RKO (cell line): ENCODE measurements at regions not wholly inside any gene's neighbourhood (a gene's known extent, or its start where the extent isn't known, plus 50 kb on each side); places are given as distances from the start of the nearest gene placed in this dataset.

Source experiments
- DNase-seq: peaks from one replicate; pipeline ENCODE4 v3.0.0-alpha.2; 2016; ENCODE audit warnings: low spot score

DNA sequence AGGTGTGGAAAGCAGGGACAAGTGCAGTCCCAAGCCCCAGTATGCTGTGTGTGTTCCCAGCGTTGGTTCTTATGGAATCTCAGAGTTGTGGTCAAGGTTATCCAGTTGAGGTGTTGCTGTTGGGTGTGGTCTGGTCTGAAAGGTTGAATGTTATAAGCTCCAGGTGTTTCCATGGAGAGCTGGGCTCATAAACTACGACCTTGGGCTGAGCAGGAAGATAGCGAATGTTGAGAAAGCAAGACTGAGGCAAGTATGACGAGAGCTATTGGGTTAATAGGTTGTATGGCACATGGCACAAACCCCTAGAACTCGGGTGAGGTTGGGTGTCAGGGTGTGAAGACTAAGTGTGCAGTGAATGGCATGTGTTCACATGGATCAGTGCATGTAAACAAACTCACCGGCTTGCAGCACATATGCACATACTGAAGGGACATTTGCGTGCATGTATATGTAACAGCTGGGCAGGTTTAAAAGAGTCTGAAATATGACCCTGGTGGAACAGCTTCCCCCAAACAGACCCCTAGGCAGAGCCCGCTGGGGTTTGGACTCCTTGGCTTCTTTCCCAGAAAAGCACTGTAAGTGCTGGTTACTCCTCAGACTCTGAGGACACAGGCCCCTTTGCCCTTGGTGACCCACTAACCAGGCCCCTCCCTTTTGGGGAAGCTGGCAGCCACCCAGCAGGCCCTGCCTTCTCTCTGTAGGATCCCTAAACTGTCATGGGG lies 117.5 kb downstream of the NAV1 start:
- DNase-seq: no peak

DNA sequence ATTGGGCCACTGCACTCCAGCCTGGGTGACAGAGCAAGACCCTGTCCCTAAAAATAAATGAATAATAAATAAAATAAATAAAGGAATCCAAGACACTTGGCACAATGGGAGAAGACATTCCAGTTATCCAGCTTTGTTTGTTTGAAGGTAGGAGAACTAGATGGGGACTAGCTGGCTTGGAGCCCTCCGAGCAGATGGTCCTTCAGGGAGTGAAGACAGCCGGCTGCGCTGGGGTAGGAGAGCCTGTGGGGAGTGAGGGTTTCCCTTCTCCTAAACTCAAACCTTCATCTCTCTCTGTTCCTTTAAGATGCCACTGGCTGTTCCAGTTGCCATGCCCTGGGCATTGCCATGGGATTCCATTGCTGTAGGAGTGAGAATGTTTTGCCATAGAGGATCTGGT lies 120.6 kb downstream of the NAV1 start:
- DNase-seq: no peak

GRCh38 chr1:201660931-201661822 lies 122.2 kb downstream of the NAV1 start:
- DNase-seq: no peak

GRCh38 chr1:201661823-201662359 lies 123.0 kb downstream of the NAV1 start:
- DNase-seq: no peak

DNA sequence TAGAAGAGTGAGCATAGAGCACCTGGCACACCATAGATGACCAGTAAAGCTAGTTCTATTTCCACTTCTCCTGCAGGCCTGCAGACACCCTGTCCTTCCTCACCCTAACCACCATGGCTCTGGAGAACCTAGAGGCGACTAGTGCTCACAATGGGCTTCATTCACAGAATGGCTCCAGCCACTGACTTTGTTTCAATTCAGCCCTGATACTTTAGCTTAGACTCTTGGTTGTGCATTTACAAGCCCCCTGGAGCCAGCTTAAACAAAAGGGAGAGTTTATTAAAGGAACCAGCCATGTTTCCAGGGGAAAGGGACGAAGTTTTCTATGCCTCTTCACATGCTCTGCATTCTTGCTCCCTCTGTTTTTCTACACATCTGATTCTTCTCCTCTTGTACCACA lies 123.7 kb downstream of the NAV1 start:
- DNase-seq: no peak

DNA sequence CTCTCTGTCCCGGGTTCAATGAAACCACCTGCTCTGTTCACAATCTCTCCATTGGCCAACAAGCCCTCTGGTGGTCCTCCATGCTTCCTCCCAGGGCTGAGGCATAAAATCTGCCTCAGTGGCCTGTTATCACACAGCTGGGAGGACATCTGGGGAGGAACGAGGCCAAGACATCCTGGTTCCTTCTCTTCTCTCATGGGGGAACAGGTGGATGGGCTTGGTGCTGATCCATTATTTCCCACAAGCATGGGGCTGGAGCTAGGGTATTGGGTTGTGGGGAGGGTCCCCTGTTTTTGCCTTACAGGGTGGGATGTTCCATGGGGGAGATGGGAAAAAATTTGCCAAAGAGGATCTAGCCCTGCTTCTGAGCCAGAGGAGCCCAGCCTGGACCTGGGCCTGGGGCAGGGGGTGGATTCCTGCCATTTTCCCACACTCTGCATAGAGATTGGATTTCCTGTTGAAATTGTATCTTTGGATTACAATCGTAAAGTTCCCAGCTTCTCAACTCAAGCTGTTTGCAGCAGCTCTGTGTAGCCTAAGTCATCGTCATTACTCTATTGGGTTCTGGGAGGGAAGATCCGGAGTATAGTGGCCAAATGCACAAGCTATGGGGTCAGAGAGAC lies 124.7 kb downstream of the NAV1 start:
- no peak for DNase-seq

DNA sequence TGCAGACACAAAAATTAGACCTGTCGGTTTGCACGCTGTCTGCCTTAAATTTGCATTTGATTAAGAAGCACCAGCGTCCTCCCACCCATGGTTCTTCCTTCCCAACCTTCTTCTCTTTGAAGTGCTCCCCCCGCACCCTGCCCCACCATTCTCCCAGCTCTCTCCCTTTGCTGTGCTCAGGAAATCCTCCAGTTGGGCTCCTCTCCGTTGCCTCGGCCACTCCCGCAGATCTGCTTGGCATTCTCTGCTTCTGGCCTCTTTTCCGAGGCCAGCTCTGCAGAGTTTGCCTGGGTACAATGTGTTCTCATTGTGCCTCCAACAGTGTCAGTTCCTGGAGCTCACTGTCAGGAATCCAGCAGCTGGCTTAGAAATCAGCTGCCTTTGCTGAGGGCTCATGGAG lies 126.1 kb downstream of the NAV1 start:
- DNase-seq: no peak

DNA sequence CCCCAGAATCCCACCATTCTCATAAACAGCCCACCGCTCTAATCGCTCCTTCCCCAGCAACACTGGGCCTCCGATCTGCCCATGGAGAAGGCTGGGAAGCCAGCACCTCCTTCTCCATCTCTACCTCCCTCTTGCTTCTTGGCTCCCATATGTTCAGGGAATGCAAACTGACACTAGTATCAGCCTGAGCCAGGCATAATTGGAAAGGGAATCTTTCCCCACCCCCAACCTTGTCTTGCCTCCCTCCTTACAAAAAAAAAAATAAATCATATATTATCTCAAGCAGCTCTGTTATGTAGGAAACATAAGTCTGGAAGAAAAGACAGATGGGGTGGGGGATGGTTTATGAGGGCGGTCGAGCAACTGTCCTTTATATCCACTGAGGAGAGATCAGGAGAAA lies 127.2 kb downstream of the NAV1 start:
- no peak for DNase-seq

DNA sequence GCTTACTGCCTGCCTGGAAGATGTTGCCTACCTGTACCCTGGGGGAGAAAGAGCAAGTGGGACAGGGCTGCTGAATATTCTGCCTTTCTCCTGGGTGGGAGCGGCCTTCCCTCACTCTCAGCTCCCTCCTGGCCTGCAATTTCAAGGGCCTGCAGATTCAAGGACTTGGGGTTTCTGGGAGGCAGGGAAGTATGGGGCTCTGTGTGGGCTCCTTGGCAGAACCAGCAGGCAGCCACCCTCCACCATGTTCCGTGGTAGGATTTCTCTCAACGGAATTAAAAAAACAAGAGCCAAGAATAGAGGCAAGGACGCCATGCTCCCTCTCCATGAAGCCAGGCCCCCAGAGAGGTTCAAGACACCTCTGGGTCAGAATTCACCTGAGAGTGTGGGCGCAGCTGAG lies 127.7 kb downstream of the NAV1 start:
- DNase-seq: no peak

- no peak for DNase-seq
Measured at GRCh38 chr1:201667479-201667878, 128.6 kb downstream of the NAV1 start.

DNA sequence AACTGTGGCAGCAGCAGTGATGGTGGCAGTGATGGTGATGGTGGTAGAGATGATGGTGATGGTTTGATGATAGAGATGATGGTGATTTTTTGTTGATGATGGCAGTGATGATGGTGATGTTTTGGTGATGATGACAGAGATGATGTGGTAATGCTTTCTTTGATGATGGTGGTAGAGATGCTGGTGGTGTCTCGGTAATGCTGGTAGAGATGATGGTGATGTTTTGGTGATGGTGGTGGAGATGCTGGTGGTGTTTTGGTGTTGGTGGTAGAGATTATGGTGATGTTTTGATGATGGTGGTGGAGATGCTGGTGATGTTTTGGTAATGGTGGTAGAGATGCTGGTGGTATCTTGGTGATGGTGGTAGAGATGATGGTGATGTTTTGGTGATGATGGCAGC lies 131.6 kb downstream of the NAV1 start:
- DNase-seq: no peak

- DNase-seq: no peak
Measured at GRCh38 chr1:201672685-201673084, 133.8 kb downstream of the NAV1 start.

- DNase-seq: no peak
Measured at GRCh38 chr1:201673093-201673492, 134.2 kb downstream of the NAV1 start.

GRCh38 chr1:201673915-201674314 lies 135.0 kb downstream of the NAV1 start:
- no peak for DNase-seq

- no peak for DNase-seq
Measured at GRCh38 chr1:201675143-201675542, 136.2 kb downstream of the NAV1 start.

DNA sequence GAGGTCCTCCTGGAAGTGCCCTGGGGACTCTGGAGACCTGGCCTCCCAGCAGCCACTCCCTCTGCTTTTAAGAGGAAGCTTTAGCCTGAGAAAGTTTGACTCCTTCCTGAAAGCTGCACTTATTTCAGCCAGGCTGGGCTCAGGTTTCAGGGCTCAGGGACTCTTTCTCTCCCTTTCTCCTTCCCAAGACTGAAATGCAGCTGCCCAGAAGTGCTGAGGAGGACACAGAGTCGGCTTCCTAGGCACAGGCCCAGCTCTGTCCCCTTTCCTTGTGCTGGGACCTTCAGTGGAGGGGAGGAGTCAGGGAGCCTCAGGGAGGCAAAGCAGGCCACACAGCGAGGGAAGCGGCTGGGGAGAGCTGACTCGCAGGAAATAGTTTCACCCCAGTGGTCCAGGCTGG lies 137.3 kb downstream of the NAV1 start:
- DNase-seq: no peak

- no peak for DNase-seq
Measured at GRCh38 chr1:201676641-201677040, 137.7 kb downstream of the NAV1 start.

DNA sequence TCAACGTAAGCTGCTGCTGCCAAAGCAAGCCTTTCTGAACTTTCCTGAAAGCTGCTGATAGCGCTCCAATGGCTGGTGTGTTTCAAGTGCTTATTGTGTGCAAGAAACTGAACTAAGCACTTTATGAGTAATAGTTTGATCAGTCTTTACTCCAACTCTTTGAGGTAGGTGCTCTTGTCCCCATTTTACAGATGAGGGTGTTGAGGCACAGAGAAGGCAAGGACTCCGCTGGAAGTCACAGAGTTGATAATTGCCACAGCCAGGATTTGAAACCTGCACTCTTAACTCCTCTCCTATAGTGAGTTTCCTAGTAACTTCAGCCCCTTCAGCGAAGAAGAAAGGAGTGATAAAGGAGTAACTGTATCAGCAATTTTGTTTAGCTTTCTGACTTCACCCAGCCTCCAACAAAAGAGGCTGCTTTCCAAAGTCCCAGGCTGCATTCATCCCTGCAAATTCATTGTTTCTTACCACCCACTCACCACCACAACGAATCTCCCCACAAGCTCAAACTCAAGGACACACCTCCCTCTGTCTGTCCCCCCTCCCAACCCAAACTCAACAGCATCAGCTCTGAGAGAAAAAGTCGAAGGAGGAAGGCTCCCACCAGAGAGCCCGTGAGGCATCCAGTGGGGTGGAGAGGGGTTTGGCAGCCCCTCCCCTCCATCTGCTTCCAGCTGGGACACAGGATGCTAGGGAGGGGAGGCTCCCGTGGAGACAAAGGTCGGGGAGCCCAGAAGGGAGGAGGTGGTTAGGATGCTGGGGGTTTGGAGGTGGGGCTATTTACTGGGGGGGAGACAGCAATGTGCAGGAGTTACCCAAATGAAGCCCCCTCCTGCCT lies 139.6 kb downstream of the NAV1 start:
- no peak for DNase-seq

DNA sequence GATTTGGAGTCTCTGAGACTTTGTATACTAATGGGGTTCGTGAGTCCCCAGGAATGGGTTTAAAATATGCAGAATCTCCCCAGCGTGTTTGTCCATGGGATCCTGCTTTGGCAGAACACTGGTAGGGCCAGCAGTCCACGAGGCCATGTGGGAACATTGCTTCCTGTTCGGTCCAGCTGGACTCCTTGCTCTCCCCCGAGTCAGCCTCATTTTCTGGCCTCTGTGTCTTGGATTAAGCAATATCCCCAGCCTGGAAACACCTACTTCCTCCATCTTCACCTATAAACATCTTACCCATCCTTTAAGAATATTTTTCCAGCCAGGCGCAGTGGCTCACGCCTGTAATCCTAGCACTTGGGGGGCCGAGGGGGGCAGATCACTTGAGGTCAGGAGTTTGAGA lies 142.4 kb downstream of the NAV1 start:
- no peak for DNase-seq

DNA sequence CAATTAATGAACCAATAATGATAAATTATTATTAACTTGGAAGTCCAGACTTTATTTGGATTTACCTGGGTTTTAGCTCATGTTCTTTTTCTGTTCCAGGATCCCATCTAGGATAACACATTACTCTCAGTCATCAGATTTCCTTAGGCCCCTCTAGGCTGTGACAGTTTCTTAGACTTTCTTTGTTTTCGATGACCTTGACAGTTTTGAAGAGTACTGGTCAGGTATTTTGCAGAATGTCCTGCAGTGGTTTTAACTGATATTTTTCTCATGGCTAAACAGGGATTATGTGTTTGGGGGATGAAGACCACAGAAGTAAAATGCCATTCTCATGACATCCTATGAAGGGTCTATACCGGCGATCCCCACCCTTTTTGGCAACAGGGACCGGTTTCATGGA lies 144.0 kb downstream of the NAV1 start:
- DNase-seq: no peak

DNA sequence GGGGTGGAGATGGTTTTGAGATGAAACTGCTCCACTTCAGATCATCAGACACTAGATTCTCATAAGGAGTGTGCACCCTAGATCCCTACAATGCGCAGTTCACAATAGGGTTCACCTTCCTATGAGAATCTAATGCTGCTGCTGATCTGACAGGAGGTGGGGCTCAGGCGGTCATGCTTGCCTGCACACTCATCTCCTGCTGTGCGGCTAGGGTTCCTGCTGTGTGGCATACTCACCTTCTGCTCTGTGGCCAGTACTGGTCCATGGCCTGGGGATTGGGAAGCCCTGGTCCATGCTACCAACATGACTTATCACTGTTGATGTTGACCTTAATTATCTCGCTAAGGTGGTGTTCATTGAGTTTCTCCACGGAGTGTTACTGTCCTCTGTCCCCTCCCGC lies 144.5 kb downstream of the NAV1 start:
- DNase-seq: no peak

- no peak for DNase-seq
Measured at GRCh38 chr1:201685485-201685884, 143.5 kb upstream of the IPO9 start.
